Adrenal gland (tissue), 5 donors: ENCODE measurements at regions not wholly inside any gene's neighbourhood (a gene's known extent, or its start where the extent isn't known, plus 50 kb on each side); places are given as distances from the start of the nearest gene placed in this dataset.

Experiments used
- CTCF ChIP-seq, 6 experiments: fragments of 450-650 bp in 4 of 6; fragments of 200-600 bp in 2 of 6; sonication (generic) in 1 of 6; IDR thresholded peaks; 1 replicate in 5 of 6; 2 replicates in 1 of 6; pipeline versions ENCODE4 v1.5.1 to v1.8.0; 2016 to 2021; ENCODE audit warnings: antibody characterized with exemption in 6 of 6, mild to moderate bottlenecking in 2 of 6, moderate library complexity in 1 of 6
- POLR2A ChIP-seq, 2 donors: fragments of 450-650 bp; IDR thresholded peaks; one replicate each; pipeline ENCODE4 v1.6.1; 2017; ENCODE audit warnings: antibody characterized with exemption in 2 of 2, mild to moderate bottlenecking in 2 of 2, moderate library complexity in 1 of 2
- donor health status: DM: no; HTN: no; CAD: no.

GRCh38 chr3:69435274-69436265, 49.7 kb upstream of the FRMD4B start:
- TF ChIP-seq CTCF (IDR thresholded peaks at IDR 0.05) (no peak), POLR2A (IDR thresholded peaks at IDR 0.05) (no peak)
